ENCODE measurements at regions not wholly inside any gene's neighbourhood (a gene's known extent, or its start where the extent isn't known, plus 50 kb on each side); places are given as distances from the start of the nearest gene placed in this dataset.

DNA sequence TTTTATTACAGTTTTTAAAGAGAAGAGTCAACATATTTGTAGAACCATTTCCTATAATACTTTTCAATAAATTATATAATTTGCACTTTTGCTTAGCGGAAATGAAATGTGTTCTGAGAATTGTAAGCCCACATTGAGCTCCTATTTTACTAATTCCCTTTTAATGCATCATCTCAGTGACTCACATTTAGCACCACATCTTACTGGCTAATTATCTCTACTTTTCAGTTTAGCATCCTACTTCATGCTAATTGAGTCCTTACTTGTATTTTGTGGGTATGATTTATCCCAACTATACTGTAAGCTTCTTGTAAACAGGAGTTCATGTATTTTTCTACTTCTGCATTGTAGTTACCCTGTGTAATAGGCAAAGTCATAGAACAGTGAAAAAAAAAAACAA lies 67.5 kb downstream of the TMX1 start:
- Histone ChIP-seq H2AFZ (ENCODE audit: low read depth) (no peak overlapping the region), H3K9me2 (no peaks in the 10 kb centered on the region), H3K36me3 (replicated peaks in 1 of 2; ENCODE audit: control insufficient read depth in 1 of 2, insufficient read depth in 2 of 2, low read length in 1 of 2) (no peaks in the 10 kb centered on the region), H3K9me3 (no peaks in the 10 kb centered on the region), H3K9ac (no peak overlapping the region), H3K4me2 (no peak overlapping the region), H4K20me1 (ENCODE audit: insufficient read depth) (no peaks in the 10 kb centered on the region), H3K79me2 (ENCODE audit: insufficient read depth) (no peaks in the 10 kb centered on the region), H3K4me3 (ENCODE audit: low read depth in 2 of 2, low read length in 1 of 2) (no peak overlapping the region), H3K27me3 (ENCODE audit: insufficient read depth) (no peaks in the 10 kb centered on the region), H3K4me1 (ENCODE audit: control insufficient read depth in 1 of 2, insufficient read depth in 2 of 2, low read depth in 1 of 2, low read length in 1 of 2) (peaks cover 10% of the 10 kb centered on the region in 2 experiments; a peak in 3 of 4 replicates), H3F3A (replicated peaks; ENCODE audit: insufficient read depth) (peaks cover 39% of the 10 kb centered on the region), H3K27ac (ENCODE audit: low read depth in 2 of 2, low read length in 1 of 2) (no peak overlapping the region)
- CTCF ChIA-PET = interaction anchor here (1.0 to 2.1 kb wide), 3 partner anchors 10 to 469 kb away, joined by 3 to 5 read pairs (median 4); no protein-coding TSS in a partner anchor
- 90% methylated on average over 1 of the region's 1 CpG for WGBS (ENCODE audit: low lambda C conversion rate)
- POLR2A ChIA-PET = no interaction called here
- TF ChIP-seq SIN3A (IDR thresholded peaks at IDR 0.05; ENCODE audit: borderline replicate concordance, low read depth, low read length) (no peak), FOXJ3 (CRISPR knock-in tag; IDR thresholded peaks at IDR 0.05) (no peak), GATA2 (CRISPR knock-in tag; IDR thresholded peaks at IDR 0.05) (no peak), TEAD4 (IDR thresholded peaks at IDR 0.05; ENCODE audit: borderline replicate concordance, insufficient read depth) (no peak), RXRA (IDR thresholded peaks at IDR 0.05; ENCODE audit: borderline replicate concordance, low read depth) (no peak), MXI1 (IDR thresholded peaks at IDR 0.05; ENCODE audit: low read depth, low read length) (no peak), TCF12 (IDR thresholded peaks at IDR 0.05) (no peak)
- TF ChIP-seq, protein P1, sequence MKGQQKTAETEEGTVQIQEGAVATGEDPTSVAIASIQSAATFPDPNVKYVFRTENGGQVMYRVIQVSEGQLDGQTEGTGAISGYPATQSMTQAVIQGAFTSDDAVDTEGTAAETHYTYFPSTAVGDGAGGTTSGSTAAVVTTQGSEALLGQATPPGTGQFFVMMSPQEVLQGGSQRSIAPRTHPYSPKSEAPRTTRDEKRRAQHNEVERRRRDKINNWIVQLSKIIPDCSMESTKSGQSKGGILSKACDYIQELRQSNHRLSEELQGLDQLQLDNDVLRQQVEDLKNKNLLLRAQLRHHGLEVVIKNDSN (IDR thresholded peaks at IDR 0.05; ENCODE audit: borderline replicate concordance, low read depth) = no peak
- no peak for DNase-seq

DNA sequence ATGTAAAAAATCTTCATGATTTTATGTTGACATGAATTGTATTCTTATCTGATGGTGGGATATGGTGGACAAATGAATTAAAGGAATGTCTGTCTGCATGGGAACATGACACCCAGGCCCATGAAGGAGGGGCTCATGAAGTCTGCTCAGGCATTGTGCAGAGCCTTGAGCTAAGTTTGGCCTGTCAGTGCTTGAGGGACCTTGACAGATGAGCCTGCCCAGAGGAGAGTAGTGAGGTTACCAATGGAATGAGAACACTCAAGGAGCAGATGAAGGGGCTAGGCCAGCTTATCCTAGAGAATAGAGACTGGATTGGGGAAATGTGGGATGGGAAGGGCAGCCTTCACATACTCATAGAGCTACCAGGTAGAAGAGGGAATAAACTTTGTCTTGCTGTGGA lies 68.8 kb downstream of the TMX1 start:
- Histone ChIP-seq H3K79me2 (ENCODE audit: insufficient read depth) (no peaks in the 10 kb centered on the region), H4K20me1 (ENCODE audit: insufficient read depth) (no peaks in the 10 kb centered on the region), H3K9me2 (no peaks in the 10 kb centered on the region), H3K27me3 (ENCODE audit: insufficient read depth) (no peaks in the 10 kb centered on the region), H3K36me3 (replicated peaks in 1 of 2; ENCODE audit: control insufficient read depth in 1 of 2, insufficient read depth in 2 of 2, low read length in 1 of 2) (no peaks in the 10 kb centered on the region), H3K9ac (no peak overlapping the region), H3K9me3 (no peaks in the 10 kb centered on the region), H3K4me1 (ENCODE audit: control insufficient read depth in 1 of 2, insufficient read depth in 2 of 2, low read depth in 1 of 2, low read length in 1 of 2) (peaks cover 4 to 10% of the 10 kb centered on the region in 2 experiments; a peak in 3 of 4 replicates), H3F3A (replicated peaks; ENCODE audit: insufficient read depth) (peaks cover 35% of the 10 kb centered on the region), H3K4me3 (ENCODE audit: low read depth in 2 of 2, low read length in 1 of 2) (no peak overlapping the region), H3K4me2 (no peak overlapping the region), H2AFZ (ENCODE audit: low read depth) (no peak overlapping the region), H3K27ac (ENCODE audit: low read depth in 2 of 2, low read length in 1 of 2) (peak overlapping the region; percentile 85 to 91; a peak in 2 of 4 replicates)
- ChIA-PET POLR2A (no interaction called here), CTCF (interaction anchor here (0.8 to 2.1 kb wide), 3 partner anchors 11 to 470 kb away, joined by 3 to 5 read pairs (median 4); no protein-coding TSS in a partner anchor)
- peak; percentile 59 for TF ChIP-seq PBX3 (IDR thresholded peaks at IDR 0.05)
- TF ChIP-seq TCF12 (IDR thresholded peaks at IDR 0.05) = peak; percentile 65
- no peak for TF ChIP-seq CHD2 (IDR thresholded peaks at IDR 0.05; ENCODE audit: low read length, partially characterized antibody)
- DNase-seq = no peak

- Histone ChIP-seq H3F3A (replicated peaks; ENCODE audit: insufficient read depth) (peaks cover 20% of the 10 kb centered on the region), H3K4me2 (peak overlapping the region; percentile 49; the same call in 1 of the 2 replicates), H3K27me3 (ENCODE audit: insufficient read depth) (no peaks in the 10 kb centered on the region), H2AFZ (ENCODE audit: low read depth) (no peak overlapping the region), H3K4me3 (ENCODE audit: low read depth in 2 of 2, low read length in 1 of 2) (no peak overlapping the region), H3K9ac (peak overlapping the region; percentile 24; the same call in 1 of the 2 replicates), H3K36me3 (replicated peaks in 1 of 2; ENCODE audit: control insufficient read depth in 1 of 2, insufficient read depth in 2 of 2, low read length in 1 of 2) (no peaks in the 10 kb centered on the region), H3K9me2 (no peaks in the 10 kb centered on the region), H3K4me1 (ENCODE audit: control insufficient read depth in 1 of 2, insufficient read depth in 2 of 2, low read depth in 1 of 2, low read length in 1 of 2) (peaks cover 4 to 9% of the 10 kb centered on the region in 2 experiments; a peak in 3 of 4 replicates), H3K27ac (ENCODE audit: low read depth in 2 of 2, low read length in 1 of 2) (peak overlapping the region; percentile 85 to 91), H3K79me2 (ENCODE audit: insufficient read depth) (no peaks in the 10 kb centered on the region), H3K9me3 (no peaks in the 10 kb centered on the region), H4K20me1 (ENCODE audit: insufficient read depth) (no peaks in the 10 kb centered on the region)
- ChIA-PET CTCF (interaction anchor here (1.4 kb wide), 1 partner anchor 467 kb away, joined by 3 read pairs; no protein-coding TSS in a partner anchor), POLR2A (no interaction called here)
- 4% methylated on average over 1 of the region's 1 CpG for WGBS (ENCODE audit: low lambda C conversion rate)
- peak; percentile 10 for DNase-seq
- TF ChIP-seq FOXM1 (IDR thresholded peaks at IDR 0.05; ENCODE audit: low read depth) = no peak
- TF ChIP-seq FOXJ3 (CRISPR knock-in tag; IDR thresholded peaks at IDR 0.05) = no peak
- no peak for TF ChIP-seq RFX5 (IDR thresholded peaks at IDR 0.05; ENCODE audit: low read length)
- TF ChIP-seq USF2 (IDR thresholded peaks at IDR 0.05; ENCODE audit: borderline replicate concordance, low read depth, low read length) = no peak
- TF ChIP-seq, protein P2, sequence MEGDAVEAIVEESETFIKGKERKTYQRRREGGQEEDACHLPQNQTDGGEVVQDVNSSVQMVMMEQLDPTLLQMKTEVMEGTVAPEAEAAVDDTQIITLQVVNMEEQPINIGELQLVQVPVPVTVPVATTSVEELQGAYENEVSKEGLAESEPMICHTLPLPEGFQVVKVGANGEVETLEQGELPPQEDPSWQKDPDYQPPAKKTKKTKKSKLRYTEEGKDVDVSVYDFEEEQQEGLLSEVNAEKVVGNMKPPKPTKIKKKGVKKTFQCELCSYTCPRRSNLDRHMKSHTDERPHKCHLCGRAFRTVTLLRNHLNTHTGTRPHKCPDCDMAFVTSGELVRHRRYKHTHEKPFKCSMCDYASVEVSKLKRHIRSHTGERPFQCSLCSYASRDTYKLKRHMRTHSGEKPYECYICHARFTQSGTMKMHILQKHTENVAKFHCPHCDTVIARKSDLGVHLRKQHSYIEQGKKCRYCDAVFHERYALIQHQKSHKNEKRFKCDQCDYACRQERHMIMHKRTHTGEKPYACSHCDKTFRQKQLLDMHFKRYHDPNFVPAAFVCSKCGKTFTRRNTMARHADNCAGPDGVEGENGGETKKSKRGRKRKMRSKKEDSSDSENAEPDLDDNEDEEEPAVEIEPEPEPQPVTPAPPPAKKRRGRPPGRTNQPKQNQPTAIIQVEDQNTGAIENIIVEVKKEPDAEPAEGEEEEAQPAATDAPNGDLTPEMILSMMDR (IDR thresholded peaks at IDR 0.05) = no peak
- TF ChIP-seq, protein P3, sequence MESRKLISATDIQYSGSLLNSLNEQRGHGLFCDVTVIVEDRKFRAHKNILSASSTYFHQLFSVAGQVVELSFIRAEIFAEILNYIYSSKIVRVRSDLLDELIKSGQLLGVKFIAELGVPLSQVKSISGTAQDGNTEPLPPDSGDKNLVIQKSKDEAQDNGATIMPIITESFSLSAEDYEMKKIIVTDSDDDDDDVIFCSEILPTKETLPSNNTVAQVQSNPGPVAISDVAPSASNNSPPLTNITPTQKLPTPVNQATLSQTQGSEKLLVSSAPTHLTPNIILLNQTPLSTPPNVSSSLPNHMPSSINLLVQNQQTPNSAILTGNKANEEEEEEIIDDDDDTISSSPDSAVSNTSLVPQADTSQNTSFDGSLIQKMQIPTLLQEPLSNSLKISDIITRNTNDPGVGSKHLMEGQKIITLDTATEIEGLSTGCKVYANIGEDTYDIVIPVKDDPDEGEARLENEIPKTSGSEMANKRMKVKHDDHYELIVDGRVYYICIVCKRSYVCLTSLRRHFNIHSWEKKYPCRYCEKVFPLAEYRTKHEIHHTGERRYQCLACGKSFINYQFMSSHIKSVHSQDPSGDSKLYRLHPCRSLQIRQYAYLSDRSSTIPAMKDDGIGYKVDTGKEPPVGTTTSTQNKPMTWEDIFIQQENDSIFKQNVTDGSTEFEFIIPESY (IDR thresholded peaks at IDR 0.05; ENCODE audit: borderline replicate concordance, low read depth) = no peak
These were observed 70.5 kb downstream of the TMX1 start for GRCh38 chr14:51310505-51310944.

Measured in SK-N-SH (cell line).